Ecto neural progenitor cell (in vitro differentiated cells): ENCODE measurements at regions not wholly inside any gene's neighbourhood (a gene's known extent, or its start where the extent isn't known, plus 50 kb on each side); places are given as distances from the start of the nearest gene placed in this dataset.
"Not testable (repeated sequence)": the region's sequence is repeated elsewhere in the genome, so short reads cannot be mapped to it uniquely, and the experiment has no call there.

Experiments used
- DNase-seq: peaks from one replicate; pipeline ENCODE4 v3.0.0-alpha.2; 2018; ENCODE audit warnings: low spot score

- DNase-seq: no peak
These were observed 134.3 kb upstream of the CRHR1 start for GRCh38 chr17:45649796-45650195.

GRCh38 chr17:45650561-45650960 lies 133.6 kb upstream of the CRHR1 start:
- no peak for DNase-seq

- no peak for DNase-seq
These were observed 132.9 kb upstream of the CRHR1 start for GRCh38 chr17:45651145-45651709.

GRCh38 chr17:45653616-45654015 lies 130.5 kb upstream of the CRHR1 start:
- DNase-seq: no peak

- DNase-seq: no peak
These were observed 127.5 kb upstream of the CRHR1 start for GRCh38 chr17:45656527-45657181.

GRCh38 chr17:45660474-45660873 lies 123.6 kb upstream of the CRHR1 start:
- DNase-seq: peak; percentile 63

- DNase-seq: no peak
These were observed 121.7 kb upstream of the CRHR1 start for GRCh38 chr17:45662432-45662831.

GRCh38 chr17:45663772-45664171 lies 120.3 kb upstream of the CRHR1 start:
- no peak for DNase-seq

GRCh38 chr17:45664921-45665320 lies 119.2 kb upstream of the CRHR1 start:
- no peak for DNase-seq

- no peak for DNase-seq
These were observed 118.0 kb upstream of the CRHR1 start for GRCh38 chr17:45666046-45666600.

GRCh38 chr17:45666641-45667040 lies 117.5 kb upstream of the CRHR1 start:
- DNase-seq: no peak

- no peak for DNase-seq
These were observed 116.4 kb upstream of the CRHR1 start for GRCh38 chr17:45667591-45668171.

- DNase-seq: no peak
These were observed 115.8 kb upstream of the CRHR1 start for GRCh38 chr17:45668316-45668715.

GRCh38 chr17:45672301-45672700 lies 111.8 kb upstream of the CRHR1 start:
- no peak for DNase-seq

- no peak for DNase-seq
These were observed 111.3 kb upstream of the CRHR1 start for GRCh38 chr17:45672792-45673191.

GRCh38 chr17:45673759-45674158 lies 110.4 kb upstream of the CRHR1 start:
- DNase-seq: not testable (repeated sequence)

- DNase-seq: no peak
These were observed 109.1 kb upstream of the CRHR1 start for GRCh38 chr17:45675012-45675411.

- no peak for DNase-seq
These were observed 108.2 kb upstream of the CRHR1 start for GRCh38 chr17:45675892-45676291.

GRCh38 chr17:45676695-45677094 lies 107.4 kb upstream of the CRHR1 start:
- no peak for DNase-seq

GRCh38 chr17:45677770-45678169 lies 106.3 kb upstream of the CRHR1 start:
- no peak for DNase-seq

GRCh38 chr17:45679426-45679825 lies 104.7 kb upstream of the CRHR1 start:
- DNase-seq: no peak

GRCh38 chr17:45680360-45680759 lies 103.8 kb upstream of the CRHR1 start:
- no peak for DNase-seq

- DNase-seq: no peak
These were observed 102.4 kb upstream of the CRHR1 start for GRCh38 chr17:45681706-45682105.

GRCh38 chr17:45686250-45686649 lies 97.9 kb upstream of the CRHR1 start:
- DNase-seq: no peak
